Hepatocyte (in vitro differentiated cells): ENCODE measurements at regions not wholly inside any gene's neighbourhood (a gene's known extent, or its start where the extent isn't known, plus 50 kb on each side); places are given as distances from the start of the nearest gene placed in this dataset.

Experiments used
- DNase-seq: peaks from one replicate; pipeline ENCODE4 v3.0.0-alpha.2; 2016; ENCODE audit warnings: low spot score
- H2AFZ ChIP-seq: fragments of 200-600 bp; sonication (generic); 2 replicates; pipeline ENCODE4 v1.6.0; 2016; ENCODE audit warnings: antibody characterized with exemption, mild to moderate bottlenecking
- H3K27ac ChIP-seq: fragments of 200-600 bp; sonication (generic); 2 replicates; pipeline ENCODE4 v1.5.1; 2016; ENCODE audit warnings: mild to moderate bottlenecking
- H3K27me3 ChIP-seq: fragments of 200-600 bp; sonication (generic); 2 replicates; pipeline ENCODE4 v1.6.1; 2016
- H3K36me3 ChIP-seq: fragments of 200-600 bp; sonication (generic); replicated peaks from 2 replicates; pipeline ENCODE4 v1.5.1; 2016; ENCODE audit warnings: low read depth; ENCODE audit not compliant: insufficient read depth
- H3K4me1 ChIP-seq: fragments of 200-600 bp; sonication (generic); 2 replicates; pipeline ENCODE4 v1.5.1; 2016; ENCODE audit warnings: mild to moderate bottlenecking, moderate library complexity; ENCODE audit not compliant: insufficient read depth
- H3K4me2 ChIP-seq: fragments of 200-600 bp; sonication (generic); 2 replicates; pipeline ENCODE4 v1.6.0; 2016
- H3K4me3 ChIP-seq: fragments of 200-600 bp; sonication (generic); 2 replicates; pipeline ENCODE4 v1.5.1; 2016; ENCODE audit warnings: mild to moderate bottlenecking
- H3K79me2 ChIP-seq: fragments of 200-600 bp; sonication (generic); 2 replicates; pipeline ENCODE4 v1.6.0; 2017; ENCODE audit warnings: mild to moderate bottlenecking
- H3K9me2 ChIP-seq: fragments of 200-600 bp; sonication (generic); replicated peaks from 2 replicates; pipeline ENCODE4 v1.6.0; 2017; ENCODE audit warnings: mild to moderate bottlenecking; ENCODE audit not compliant: insufficient read depth
- H3K9me3 ChIP-seq: fragments of 200-600 bp; sonication (generic); 2 replicates; pipeline ENCODE4 v1.5.1; 2016; ENCODE audit warnings: low read depth, mild to moderate bottlenecking
- H4K20me1 ChIP-seq: fragments of 200-600 bp; sonication (generic); 2 replicates; pipeline ENCODE4 v1.6.0; 2016; ENCODE audit warnings: mild to moderate bottlenecking; ENCODE audit not compliant: insufficient read depth, poor library complexity, severe bottlenecking
- CTCF ChIP-seq: fragments of 200-600 bp; sonication (generic); IDR thresholded peaks from 2 replicates; pipeline ENCODE4 v1.5.1; 2016; ENCODE audit warnings: antibody characterized with exemption, mild to moderate bottlenecking; ENCODE audit not compliant: poor library complexity
- EZH2 ChIP-seq: fragments of 200-600 bp; sonication (generic); IDR thresholded peaks from 2 replicates; pipeline ENCODE4 v1.6.1; 2016; ENCODE audit warnings: antibody characterized with exemption, mild to moderate bottlenecking, borderline replicate concordance
- EZH2phosphoT487 ChIP-seq: fragments of 200-600 bp; sonication (generic); IDR thresholded peaks from one replicate; pipeline ENCODE4 v1.6.1; 2018; ENCODE audit warnings: antibody characterized with exemption, mild to moderate bottlenecking, low read depth, moderate library complexity; ENCODE audit not compliant: unreplicated experiment, severe bottlenecking
- WGBS: methylation state at CpG from one replicate; pipeline ENCODE4 v1.1.6; 2016; ENCODE audit warnings: low lambda C conversion rate; ENCODE audit errors: missing lambda C conversion rate; 5-methylcytosine and 5-hydroxymethylcytosine counted together

- Histone ChIP-seq H3K36me3 (no peaks in the 10 kb centered on the region), H3K27me3 (no peaks in the 10 kb centered on the region), H3K79me2 (no peaks in the 10 kb centered on the region), H3K4me2 (no peak overlapping the region), H4K20me1 (no peaks in the 10 kb centered on the region), H3K9me2 (no peaks in the 10 kb centered on the region), H2AFZ (no peak overlapping the region), H3K4me3 (no peak overlapping the region), H3K9me3 (no peaks in the 10 kb centered on the region), H3K4me1 (no peaks in the 10 kb centered on the region), H3K27ac (no peak overlapping the region)
- TF ChIP-seq CTCF (peak; percentile 84), EZH2 (no peak)
- 26% methylated on average over 7 of the region's 7 CpGs for WGBS
- peak; percentile 85 for DNase-seq
Measured at GRCh38 chr14:49497725-49498348, 88.3 kb downstream of the RPS29 start.

DNA sequence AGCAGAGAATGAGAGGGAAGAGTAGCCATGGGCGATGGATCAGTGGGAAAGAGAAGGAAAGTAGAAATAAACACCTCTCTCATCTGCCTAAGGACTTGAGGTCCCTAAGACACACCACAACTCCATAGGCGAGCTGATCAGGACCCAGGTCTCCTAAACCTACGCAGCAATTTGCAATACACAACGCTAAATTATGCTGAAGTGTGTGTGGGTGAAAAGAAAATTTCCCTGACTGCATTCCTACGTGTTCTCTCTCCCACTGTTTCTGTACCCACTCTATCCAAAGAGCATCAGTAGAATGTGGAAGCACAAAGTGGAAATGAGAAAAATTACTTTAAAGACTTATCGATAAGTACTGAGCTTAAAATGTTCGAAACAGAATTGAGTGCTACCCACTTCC is 88.9 kb downstream of the RPS29 start:
- TF ChIP-seq CTCF (no peak), EZH2 (no peak), EZH2phosphoT487 (no peak)
- H3K9me3 ChIP-seq: no peaks in the 10 kb centered on the region
- H3K9me2 ChIP-seq: no peaks in the 10 kb centered on the region
- WGBS: 90% methylated on average over 7 of the region's 7 CpGs
- no peaks in the 10 kb centered on the region for H3K36me3 ChIP-seq
- DNase-seq: no peak
- no peak overlapping the region for H3K27ac ChIP-seq
- no peaks in the 10 kb centered on the region for H4K20me1 ChIP-seq
- H2AFZ ChIP-seq: no peak overlapping the region
- H3K27me3 ChIP-seq: no peaks in the 10 kb centered on the region
- no peak overlapping the region for H3K4me3 ChIP-seq
- H3K4me2 ChIP-seq: no peak overlapping the region
- no peaks in the 10 kb centered on the region for H3K79me2 ChIP-seq
- H3K4me1 ChIP-seq: no peaks in the 10 kb centered on the region

GRCh38 chr14:49494836-49495235 is 91.3 kb downstream of the RPS29 start:
- no peak for TF ChIP-seq EZH2phosphoT487
- no peak for TF ChIP-seq EZH2
- no peak for TF ChIP-seq CTCF
- WGBS: 63% methylated on average over 4 of the region's 4 CpGs
- Histone ChIP-seq H3K36me3 (no peaks in the 10 kb centered on the region), H3K9me2 (no peaks in the 10 kb centered on the region), H3K4me3 (no peak overlapping the region), H4K20me1 (no peaks in the 10 kb centered on the region), H3K27me3 (no peaks in the 10 kb centered on the region), H3K27ac (no peak overlapping the region), H3K79me2 (no peaks in the 10 kb centered on the region), H3K4me2 (no peak overlapping the region), H2AFZ (no peak overlapping the region), H3K4me1 (no peaks in the 10 kb centered on the region), H3K9me3 (no peaks in the 10 kb centered on the region)
- DNase-seq: no peak

DNA sequence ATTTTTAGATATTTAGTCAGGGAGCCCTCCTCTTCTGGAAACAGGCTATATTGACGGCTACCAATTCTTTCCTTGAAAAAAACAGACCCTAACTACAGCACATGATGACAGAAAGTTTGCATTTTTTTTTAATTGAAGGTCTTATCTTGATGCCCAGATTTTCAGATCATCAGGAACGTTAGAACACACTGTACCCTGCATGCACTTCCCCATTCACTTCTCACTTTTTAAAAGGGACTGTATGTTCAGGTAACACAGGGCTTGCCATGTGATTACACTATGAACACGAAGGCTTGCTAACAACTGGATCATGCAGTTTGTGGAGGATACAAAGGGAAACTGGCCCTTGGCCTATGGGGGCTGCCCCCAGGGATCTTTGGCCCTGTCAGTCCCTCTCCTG is 92.6 kb downstream of the RPS29 start:
- WGBS: 53% methylated on average over 3 of the region's 3 CpGs
- Histone ChIP-seq H3K4me3 (no peak overlapping the region), H3K79me2 (no peaks in the 10 kb centered on the region), H3K27ac (no peak overlapping the region), H3K36me3 (no peaks in the 10 kb centered on the region), H3K4me1 (no peaks in the 10 kb centered on the region), H3K9me3 (no peaks in the 10 kb centered on the region), H3K27me3 (no peaks in the 10 kb centered on the region), H3K9me2 (no peaks in the 10 kb centered on the region), H2AFZ (no peak overlapping the region), H3K4me2 (no peak overlapping the region), H4K20me1 (no peaks in the 10 kb centered on the region)
- DNase-seq: no peak
- TF ChIP-seq EZH2 (no peak), CTCF (no peak), EZH2phosphoT487 (no peak)
